ENCODE measurements at regions not wholly inside any gene's neighbourhood (a gene's known extent, or its start where the extent isn't known, plus 50 kb on each side); places are given as distances from the start of the nearest gene placed in this dataset.

DNA sequence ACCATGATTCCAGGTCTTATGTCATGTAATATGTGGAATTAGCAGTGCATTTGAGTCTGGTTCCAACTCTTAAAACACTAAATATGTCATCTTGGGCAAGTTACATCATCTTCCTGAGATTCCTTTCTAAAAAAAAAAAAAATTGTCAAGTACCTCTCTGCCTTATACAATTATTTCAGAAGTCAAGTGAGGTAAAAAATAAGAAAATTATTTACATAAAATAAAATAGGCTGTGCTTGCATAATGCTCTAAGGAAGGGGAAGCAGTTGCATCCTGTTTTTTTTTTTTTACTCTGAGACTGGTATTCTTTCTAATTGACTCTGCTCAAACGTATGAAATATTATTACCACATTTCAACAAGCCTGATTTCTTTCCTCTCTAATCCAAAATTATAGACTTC is 55.1 kb upstream of the SEMA3A start:
- TF ChIP-seq POLR2A (IDR thresholded peaks at IDR 0.05) = no peak
- H3K27ac ChIP-seq = no peak overlapping the region
- 36% methylated on average over 1 of the region's 1 CpG for WGBS

DNA sequence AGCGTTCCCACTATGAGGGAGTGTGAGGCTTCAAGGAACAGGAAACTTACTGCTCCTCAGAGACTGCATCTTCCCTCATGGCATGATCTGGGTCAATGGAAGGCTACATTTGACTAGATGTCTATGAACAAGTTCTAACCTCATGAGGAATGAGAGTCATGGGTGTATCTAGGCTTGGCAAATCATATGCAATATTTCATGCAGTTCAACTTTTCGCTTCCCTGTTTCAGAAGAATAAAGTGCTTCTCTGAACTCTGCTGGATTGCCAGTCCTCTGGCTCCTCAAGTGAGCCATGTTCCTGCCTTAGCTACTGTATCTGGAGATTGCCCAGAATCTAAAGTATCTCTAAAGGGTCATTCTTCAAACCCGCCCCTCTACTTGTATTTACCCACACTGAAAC is 54.3 kb upstream of the SEMA3A start:
- Histone ChIP-seq H3K27ac (no peak overlapping the region), H3K4me1 (no peaks in the 10 kb centered on the region), H3K4me3 (no peak overlapping the region), H3K27me3 (no peaks in the 10 kb centered on the region), H3K36me3 (no peaks in the 10 kb centered on the region), H3K9me3 (peaks cover under 1% of the 10 kb centered on the region)
- TF ChIP-seq POLR2A (IDR thresholded peaks at IDR 0.05) = no peak
- TF ChIP-seq, protein P1, sequence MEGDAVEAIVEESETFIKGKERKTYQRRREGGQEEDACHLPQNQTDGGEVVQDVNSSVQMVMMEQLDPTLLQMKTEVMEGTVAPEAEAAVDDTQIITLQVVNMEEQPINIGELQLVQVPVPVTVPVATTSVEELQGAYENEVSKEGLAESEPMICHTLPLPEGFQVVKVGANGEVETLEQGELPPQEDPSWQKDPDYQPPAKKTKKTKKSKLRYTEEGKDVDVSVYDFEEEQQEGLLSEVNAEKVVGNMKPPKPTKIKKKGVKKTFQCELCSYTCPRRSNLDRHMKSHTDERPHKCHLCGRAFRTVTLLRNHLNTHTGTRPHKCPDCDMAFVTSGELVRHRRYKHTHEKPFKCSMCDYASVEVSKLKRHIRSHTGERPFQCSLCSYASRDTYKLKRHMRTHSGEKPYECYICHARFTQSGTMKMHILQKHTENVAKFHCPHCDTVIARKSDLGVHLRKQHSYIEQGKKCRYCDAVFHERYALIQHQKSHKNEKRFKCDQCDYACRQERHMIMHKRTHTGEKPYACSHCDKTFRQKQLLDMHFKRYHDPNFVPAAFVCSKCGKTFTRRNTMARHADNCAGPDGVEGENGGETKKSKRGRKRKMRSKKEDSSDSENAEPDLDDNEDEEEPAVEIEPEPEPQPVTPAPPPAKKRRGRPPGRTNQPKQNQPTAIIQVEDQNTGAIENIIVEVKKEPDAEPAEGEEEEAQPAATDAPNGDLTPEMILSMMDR (IDR thresholded peaks at IDR 0.05) = no peak
- no peak for TF ChIP-seq EP300 (IDR thresholded peaks at IDR 0.05)
- TF ChIP-seq POLR2AphosphoS5 (IDR thresholded peaks at IDR 0.05) = no peak
- 69% methylated on average over 3 of the region's 3 CpGs for WGBS
- no peak for DNase-seq (ENCODE audit: low spot score in 2 of 2)

More for the DNA sequence above, 55.1 kb upstream of the SEMA3A start:
- Histone ChIP-seq H3K36me3 (no peaks in the 10 kb centered on the region), H3K4me1 (no peaks in the 10 kb centered on the region), H3K9me3 (no peaks in the 10 kb centered on the region), H3K4me3 (no peak overlapping the region), H3K27me3 (no peaks in the 10 kb centered on the region)
- DNase-seq (ENCODE audit: low spot score in 2 of 2) = no peak

DNA sequence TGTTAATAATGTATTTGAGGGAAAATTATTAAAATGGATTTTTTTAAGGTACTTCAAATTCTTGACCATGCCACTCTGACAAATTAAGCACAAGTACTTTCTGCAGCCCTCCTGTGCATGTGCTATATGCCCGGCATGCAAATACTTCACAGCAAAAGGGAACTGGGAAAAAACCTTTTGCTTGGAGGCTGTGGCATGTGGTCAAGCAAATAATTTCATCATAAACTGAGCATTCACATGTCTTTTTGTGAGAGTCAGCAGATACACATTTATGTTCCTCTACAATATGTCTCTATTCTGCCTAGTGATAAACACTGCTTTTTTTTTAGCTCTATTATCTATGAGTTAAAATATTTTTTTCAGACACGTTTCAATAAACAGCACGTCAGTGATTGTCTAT is 53.7 kb upstream of the SEMA3A start:
- H3K9me3 ChIP-seq = peaks cover 3% of the 10 kb centered on the region
- no peak for TF ChIP-seq POLR2A (IDR thresholded peaks at IDR 0.05)
- TF ChIP-seq POLR2AphosphoS5 (IDR thresholded peaks at IDR 0.05) = no peak
- no peak for TF ChIP-seq EP300 (IDR thresholded peaks at IDR 0.05)
- TF ChIP-seq, protein P1 (IDR thresholded peaks at IDR 0.05) = no peak
- no peak overlapping the region for H3K27ac ChIP-seq
- WGBS = 56% methylated on average over 3 of the region's 3 CpGs
- H3K4me3 ChIP-seq = no peak overlapping the region
- H3K27me3 ChIP-seq = no peaks in the 10 kb centered on the region
- no peaks in the 10 kb centered on the region for H3K4me1 ChIP-seq
- no peak for DNase-seq (ENCODE audit: low spot score in 2 of 2)
- no peaks in the 10 kb centered on the region for H3K36me3 ChIP-seq

DNA sequence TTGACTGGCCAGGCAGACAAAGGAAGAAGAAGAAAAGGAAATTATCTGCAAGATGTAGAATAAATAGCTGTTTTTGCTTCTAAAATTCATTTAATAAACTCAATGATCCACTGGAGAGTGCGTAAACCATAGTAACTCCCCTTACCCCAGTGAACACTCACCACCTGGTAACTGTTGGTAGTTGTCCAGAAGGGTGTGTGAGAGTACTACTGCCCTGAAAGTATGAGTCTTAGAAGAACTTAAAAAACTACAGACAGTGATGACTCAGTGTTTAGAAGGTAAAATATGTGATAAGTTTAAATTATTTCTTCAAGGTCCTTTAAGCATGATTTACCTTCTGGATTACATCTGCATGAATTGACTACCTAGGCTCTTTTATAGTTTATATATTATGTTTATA is 53.0 kb upstream of the SEMA3A start:
- H3K4me3 ChIP-seq = no peak overlapping the region
- H3K36me3 ChIP-seq = no peaks in the 10 kb centered on the region
- no peak overlapping the region for H3K27ac ChIP-seq
- no peaks in the 10 kb centered on the region for H3K4me1 ChIP-seq
- DNase-seq (ENCODE audit: low spot score in 2 of 2) = no peak
- H3K27me3 ChIP-seq = no peaks in the 10 kb centered on the region
- H3K9me3 ChIP-seq = peaks cover 3% of the 10 kb centered on the region
- WGBS = 81% methylated on average over 1 of the region's 1 CpG
- TF ChIP-seq, protein P1 (IDR thresholded peaks at IDR 0.05) = no peak
- TF ChIP-seq EP300 (IDR thresholded peaks at IDR 0.05) = no peak
- TF ChIP-seq POLR2A (IDR thresholded peaks at IDR 0.05) = no peak
- no peak for TF ChIP-seq POLR2AphosphoS5 (IDR thresholded peaks at IDR 0.05)

DNA sequence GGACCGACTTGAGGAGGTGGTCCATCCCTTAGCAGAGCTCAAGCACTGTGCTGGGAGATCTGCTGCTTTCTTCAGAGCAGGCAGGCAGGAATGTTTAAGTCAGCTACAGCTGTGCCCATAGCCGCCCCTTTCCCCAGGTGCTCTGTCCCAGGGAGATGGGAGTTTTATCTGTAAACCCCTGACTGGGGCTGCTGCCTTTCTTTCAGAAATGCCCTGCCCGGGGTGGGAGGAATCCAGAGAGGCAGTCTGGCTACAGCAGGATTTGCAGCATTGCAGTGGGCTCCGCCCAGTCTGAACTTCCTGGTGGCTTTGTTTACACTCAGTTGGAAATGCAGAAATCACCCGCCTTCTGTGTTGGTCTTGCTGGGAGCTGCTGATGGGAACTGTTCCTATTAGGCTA is 51.2 kb upstream of the SEMA3A start:
- H3K4me1 ChIP-seq = no peaks in the 10 kb centered on the region
- no peak overlapping the region for H3K4me3 ChIP-seq
- peaks cover 9% of the 10 kb centered on the region for H3K9me3 ChIP-seq
- TF ChIP-seq EP300 (IDR thresholded peaks at IDR 0.05) = no peak
- TF ChIP-seq POLR2A (IDR thresholded peaks at IDR 0.05) = no peak
- TF ChIP-seq, protein P1 (IDR thresholded peaks at IDR 0.05) = no peak
- no peak for TF ChIP-seq POLR2AphosphoS5 (IDR thresholded peaks at IDR 0.05)
- DNase-seq (ENCODE audit: low spot score in 2 of 2) = no peak
- 86% methylated on average over 5 of the region's 5 CpGs for WGBS
- no peaks in the 10 kb centered on the region for H3K36me3 ChIP-seq
- H3K27me3 ChIP-seq = no peaks in the 10 kb centered on the region
- H3K27ac ChIP-seq = no peak overlapping the region
